ENCODE measurements at regions not wholly inside any gene's neighbourhood (a gene's known extent, or its start where the extent isn't known, plus 50 kb on each side); places are given as distances from the start of the nearest gene placed in this dataset.

- no peak for TF ChIP-seq CTCF (IDR thresholded peaks at IDR 0.05; ENCODE audit: borderline replicate concordance, control extremely low read depth, extremely low read depth, insufficient read depth, missing control alignments)
- DNase-seq (ENCODE audit: low spot score), result no peak
- in situ Hi-C loops (cut with MboI; ENCODE audit: low sequenced_read_pairs, unreplicated experiment), result no loop called here
Measured at GRCh38 chr7:98701372-98701771, 84.3 kb downstream of the NPTX2 start.

- in situ Hi-C loops (cut with MboI; ENCODE audit: low sequenced_read_pairs, unreplicated experiment), result no loop called here
- DNase-seq (ENCODE audit: low spot score), result no peak
- no peak for TF ChIP-seq CTCF (IDR thresholded peaks at IDR 0.05; ENCODE audit: borderline replicate concordance, control extremely low read depth, extremely low read depth, insufficient read depth, missing control alignments)
Measured at GRCh38 chr7:98702021-98702420, 84.9 kb downstream of the NPTX2 start.

GRCh38 chr7:98703916-98704315, 86.8 kb downstream of the NPTX2 start:
- TF ChIP-seq CTCF (IDR thresholded peaks at IDR 0.05; ENCODE audit: borderline replicate concordance, control extremely low read depth, extremely low read depth, insufficient read depth, missing control alignments), result no peak
- DNase-seq (ENCODE audit: low spot score), result no peak
- in situ Hi-C loops (cut with MboI; ENCODE audit: low sequenced_read_pairs, unreplicated experiment), result no loop called here

- in situ Hi-C loops (cut with MboI; ENCODE audit: low sequenced_read_pairs, unreplicated experiment), result no loop called here
- TF ChIP-seq CTCF (IDR thresholded peaks at IDR 0.05; ENCODE audit: borderline replicate concordance, control extremely low read depth, extremely low read depth, insufficient read depth, missing control alignments), result no peak
- DNase-seq (ENCODE audit: low spot score), result no peak
Measured at GRCh38 chr7:98705626-98706025, 88.5 kb downstream of the NPTX2 start.

GRCh38 chr7:98707076-98707475, 90.0 kb downstream of the NPTX2 start:
- in situ Hi-C loops (cut with MboI; ENCODE audit: low sequenced_read_pairs, unreplicated experiment), result no loop called here
- no peak for TF ChIP-seq CTCF (IDR thresholded peaks at IDR 0.05; ENCODE audit: borderline replicate concordance, control extremely low read depth, extremely low read depth, insufficient read depth, missing control alignments)
- DNase-seq (ENCODE audit: low spot score), result no peak

GRCh38 chr7:98711945-98712344, 94.9 kb downstream of the NPTX2 start:
- in situ Hi-C loops (cut with MboI; ENCODE audit: low sequenced_read_pairs, unreplicated experiment), result no loop called here
- TF ChIP-seq CTCF (IDR thresholded peaks at IDR 0.05; ENCODE audit: borderline replicate concordance, control extremely low read depth, extremely low read depth, insufficient read depth, missing control alignments), result no peak
- DNase-seq (ENCODE audit: low spot score), result no peak
